ENCODE measurements at regions not wholly inside any gene's neighbourhood (a gene's known extent, or its start where the extent isn't known, plus 50 kb on each side); places are given as distances from the start of the nearest gene placed in this dataset.
"Not testable (repeated sequence)": the region's sequence is repeated elsewhere in the genome, so short reads cannot be mapped to it uniquely, and the experiment has no call there.

- no peak for DNase-seq
Measured at GRCh38 chr13:27327633-27328032, 57.0 kb downstream of the RASL11A start.

GRCh38 chr13:27329210-27329609, 58.6 kb downstream of the RASL11A start:
- no peak for DNase-seq

GRCh38 chr13:27334774-27335435, 64.3 kb downstream of the RASL11A start:
- peak in 1 of 2 experiments; percentile 2 for DNase-seq

- DNase-seq: no peak
Measured at GRCh38 chr13:27336014-27336673, 65.5 kb downstream of the RASL11A start.

- no peak for DNase-seq
Measured at GRCh38 chr13:27338207-27338606, 67.6 kb downstream of the RASL11A start.

DNA sequence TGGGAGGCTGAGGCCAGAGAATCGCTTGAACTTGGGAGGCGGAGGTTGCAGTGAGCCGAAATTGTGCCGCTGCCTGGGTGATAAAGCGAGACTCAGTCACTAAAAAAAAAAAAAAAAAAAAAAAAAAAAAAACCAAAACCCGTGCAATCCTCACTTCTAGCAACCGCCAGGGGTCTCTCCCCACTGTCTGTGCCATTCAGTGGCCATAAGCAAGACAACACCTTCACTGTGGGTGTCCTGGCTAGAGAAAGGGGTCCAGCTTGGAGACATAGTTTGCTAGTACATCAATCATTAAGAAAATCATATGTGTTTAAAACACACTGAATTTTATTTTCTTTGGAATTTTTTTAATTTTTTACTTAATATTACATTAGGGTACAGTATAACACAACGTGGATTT, 68.2 kb downstream of the RASL11A start:
- DNase-seq: no peak

- DNase-seq: no peak
Measured at GRCh38 chr13:27339299-27339698, 68.7 kb downstream of the RASL11A start.

DNA sequence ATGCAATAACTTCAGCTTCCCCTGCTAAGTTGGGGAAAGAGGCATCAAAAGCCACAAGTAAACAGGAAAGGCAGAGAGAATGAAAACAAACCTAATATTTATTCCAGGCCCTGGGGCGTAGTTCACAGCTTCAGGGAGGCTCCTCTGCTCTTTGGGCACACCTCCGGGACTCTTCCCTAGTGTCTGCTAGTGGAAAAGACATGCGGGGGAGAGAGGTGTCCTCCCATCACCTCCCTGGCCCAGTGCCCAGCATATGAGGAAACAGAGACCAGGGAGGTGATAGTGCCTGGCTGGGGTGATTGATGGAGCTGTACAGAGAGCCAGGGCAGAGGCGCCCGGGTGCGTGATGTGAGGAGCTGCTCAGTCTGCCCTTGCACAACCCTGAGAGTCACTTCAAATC, 71.0 kb downstream of the RASL11A start:
- DNase-seq: no peak

DNA sequence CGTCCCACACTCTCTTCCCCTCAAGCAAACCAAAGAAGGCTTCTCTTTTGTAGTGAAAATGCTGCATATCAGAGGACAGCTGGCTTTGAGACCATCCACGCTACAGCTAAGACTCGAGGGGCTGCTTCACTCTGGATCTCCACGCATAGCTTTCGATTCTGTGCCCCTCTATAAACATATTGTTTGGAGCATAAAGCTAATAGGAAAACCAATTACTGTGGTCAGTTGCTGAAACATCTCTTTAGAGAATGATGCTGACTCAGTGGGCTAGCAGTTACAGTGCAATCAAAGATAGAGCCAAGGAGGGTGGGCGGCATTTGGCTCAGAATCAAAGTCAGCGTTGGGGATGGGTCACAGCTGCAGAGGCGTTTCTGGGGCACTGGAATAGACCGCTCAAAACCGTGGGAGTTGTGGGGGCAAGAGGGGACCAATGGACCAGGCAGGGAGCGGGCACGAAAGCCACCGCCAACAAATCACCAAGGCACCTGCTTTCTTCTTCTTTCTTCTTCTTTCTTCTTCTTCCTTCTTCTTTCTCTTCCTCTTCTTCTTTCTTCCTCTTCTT, 76.7 kb downstream of the RASL11A start:
- no peak for DNase-seq

DNA sequence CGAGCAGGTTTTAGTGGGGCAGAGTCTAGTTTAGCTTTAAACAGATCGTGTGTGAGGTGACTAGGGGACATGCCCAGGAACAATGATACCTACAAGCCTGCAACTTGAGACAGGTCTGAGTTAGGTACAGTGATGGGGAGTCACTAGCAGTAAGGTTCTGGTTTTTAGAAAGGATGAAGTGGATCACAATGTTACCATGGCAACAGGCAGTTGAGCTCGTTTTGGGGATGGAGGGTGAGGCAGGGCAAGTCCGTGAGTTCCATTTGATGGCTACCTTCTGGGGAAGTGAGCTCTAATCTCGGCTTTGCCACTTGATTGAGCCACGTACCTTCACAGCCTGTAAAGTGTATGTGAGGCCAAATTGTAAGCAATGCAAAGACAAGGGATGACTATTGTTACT, 76.0 kb upstream of the GTF3A start:
- no peak for DNase-seq

DNA sequence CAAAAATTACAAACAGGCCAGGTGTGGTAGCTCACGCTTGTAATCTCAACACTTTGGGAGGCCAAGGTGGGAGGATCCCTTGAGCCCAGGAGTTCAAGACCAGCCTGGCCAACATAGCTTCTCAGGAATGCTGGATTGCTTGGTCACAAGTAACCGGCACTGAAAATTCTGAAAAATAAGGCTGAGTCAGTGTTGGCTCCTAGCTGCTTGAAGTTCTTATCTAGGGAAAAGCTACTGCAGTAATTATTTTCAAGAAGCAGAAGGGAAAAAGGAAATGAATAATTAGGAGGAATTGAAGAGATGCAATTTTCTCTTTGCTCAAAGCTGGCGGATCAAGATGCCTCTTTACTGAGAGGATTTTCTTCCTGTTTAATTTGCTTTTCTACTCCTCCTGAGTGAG, 75.0 kb upstream of the GTF3A start:
- DNase-seq: no peak

DNA sequence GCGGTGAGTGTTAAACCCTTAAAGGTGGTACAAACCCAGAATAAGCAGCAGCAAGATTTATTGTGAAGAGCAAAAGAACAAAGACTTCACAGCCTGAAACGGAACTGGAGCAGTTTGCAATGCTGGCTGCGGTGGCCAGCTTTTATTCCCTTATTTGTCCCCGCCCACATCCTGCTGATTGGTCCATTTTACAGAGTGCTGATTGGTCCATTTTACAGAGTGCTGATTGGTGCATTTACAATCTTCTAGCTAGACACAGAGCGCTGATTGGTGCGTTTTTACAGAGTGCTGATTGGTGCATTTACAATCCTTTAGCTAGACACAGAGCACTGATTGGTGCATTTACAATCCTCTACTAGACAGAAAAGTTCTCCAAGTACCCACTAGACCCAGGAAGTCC, 73.6 kb upstream of the GTF3A start:
- DNase-seq: not testable (repeated sequence)

- DNase-seq: no peak
Measured at GRCh38 chr13:27352698-27353097, 71.7 kb upstream of the GTF3A start.

- DNase-seq: no peak
Measured at GRCh38 chr13:27353166-27353583, 71.2 kb upstream of the GTF3A start.

DNA sequence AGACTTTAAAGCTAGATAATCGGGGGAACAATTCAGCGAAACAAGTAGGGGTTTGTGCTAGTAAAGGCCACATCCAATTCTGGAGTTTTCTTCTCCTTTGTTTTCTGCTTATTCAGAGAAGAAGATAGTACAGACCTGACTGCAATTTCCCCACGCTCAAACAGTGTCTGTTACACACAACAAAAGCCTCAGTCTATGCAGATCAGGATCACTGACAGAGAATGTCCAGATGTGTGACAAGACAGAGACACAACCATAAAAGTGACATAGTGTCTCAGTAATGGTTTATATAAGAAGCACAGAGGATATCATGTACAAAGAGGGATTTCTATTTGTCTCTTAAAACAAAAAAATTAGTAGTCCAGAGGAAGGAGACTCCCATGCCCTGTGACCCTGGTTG, 70.7 kb upstream of the GTF3A start:
- no peak for DNase-seq

- DNase-seq: no peak
Measured at GRCh38 chr13:27354379-27354778, 70.0 kb upstream of the GTF3A start.

DNA sequence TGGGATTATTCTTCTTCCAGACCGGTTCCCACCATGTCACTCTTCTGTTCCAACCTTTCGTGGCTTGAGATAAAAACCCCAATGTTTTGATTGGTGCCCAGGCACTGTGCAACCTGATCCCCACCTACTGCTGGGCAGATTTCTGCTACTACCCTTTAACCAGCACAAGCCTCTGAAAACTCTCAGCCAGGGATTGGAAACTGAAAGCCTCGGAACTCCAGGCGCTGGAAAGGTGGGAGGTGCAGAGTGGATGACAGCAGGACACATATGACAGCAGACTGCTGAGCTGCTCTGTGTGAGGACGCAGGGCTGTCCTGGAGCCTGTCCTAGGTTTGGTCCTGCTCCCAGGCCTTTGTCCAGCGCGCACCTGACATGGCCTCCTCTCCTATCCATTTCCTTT, 68.5 kb upstream of the GTF3A start:
- DNase-seq: no peak

DNA sequence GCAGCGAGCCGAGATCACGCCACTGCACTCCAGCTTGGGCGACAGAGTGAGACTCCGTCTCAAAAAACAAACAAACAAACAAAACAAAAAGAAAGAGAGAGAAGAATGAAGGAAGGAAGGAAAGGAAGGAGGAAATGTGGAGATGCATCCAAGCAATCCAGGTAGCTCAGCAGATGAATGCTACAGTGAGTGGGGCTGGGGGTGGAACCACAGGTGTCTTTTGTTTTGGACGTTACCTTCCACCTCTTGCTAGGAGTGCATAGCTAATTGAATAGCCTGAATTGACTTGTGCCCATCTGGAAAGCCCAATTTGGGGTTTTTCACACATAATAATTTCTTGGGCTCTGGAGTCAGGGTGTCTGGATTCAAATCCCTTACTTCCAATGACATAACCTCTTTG, 66.0 kb upstream of the GTF3A start:
- no peak for DNase-seq

- peak; percentile 5 to 17 for DNase-seq
Measured at GRCh38 chr13:27359199-27359821, 65.1 kb upstream of the GTF3A start.

DNA sequence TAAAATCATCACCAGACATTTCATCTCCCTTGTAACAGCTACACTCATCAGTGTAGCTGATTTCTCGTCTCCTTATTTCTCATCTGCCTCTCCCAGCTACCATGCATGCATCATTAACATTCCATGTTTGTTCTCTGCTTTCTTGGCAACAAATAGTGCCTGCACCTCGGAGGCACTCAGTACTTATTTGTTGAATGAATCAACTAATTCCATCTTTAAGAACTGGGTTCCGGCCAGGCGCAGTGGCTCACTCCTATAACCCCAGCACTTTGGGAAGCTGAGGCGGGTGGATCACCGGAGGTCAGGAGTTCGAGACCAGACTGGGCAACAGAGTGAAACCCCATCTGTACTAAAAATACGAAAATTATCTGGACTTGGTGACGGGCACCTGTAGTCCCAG, 63.9 kb upstream of the GTF3A start:
- DNase-seq: no peak

DNA sequence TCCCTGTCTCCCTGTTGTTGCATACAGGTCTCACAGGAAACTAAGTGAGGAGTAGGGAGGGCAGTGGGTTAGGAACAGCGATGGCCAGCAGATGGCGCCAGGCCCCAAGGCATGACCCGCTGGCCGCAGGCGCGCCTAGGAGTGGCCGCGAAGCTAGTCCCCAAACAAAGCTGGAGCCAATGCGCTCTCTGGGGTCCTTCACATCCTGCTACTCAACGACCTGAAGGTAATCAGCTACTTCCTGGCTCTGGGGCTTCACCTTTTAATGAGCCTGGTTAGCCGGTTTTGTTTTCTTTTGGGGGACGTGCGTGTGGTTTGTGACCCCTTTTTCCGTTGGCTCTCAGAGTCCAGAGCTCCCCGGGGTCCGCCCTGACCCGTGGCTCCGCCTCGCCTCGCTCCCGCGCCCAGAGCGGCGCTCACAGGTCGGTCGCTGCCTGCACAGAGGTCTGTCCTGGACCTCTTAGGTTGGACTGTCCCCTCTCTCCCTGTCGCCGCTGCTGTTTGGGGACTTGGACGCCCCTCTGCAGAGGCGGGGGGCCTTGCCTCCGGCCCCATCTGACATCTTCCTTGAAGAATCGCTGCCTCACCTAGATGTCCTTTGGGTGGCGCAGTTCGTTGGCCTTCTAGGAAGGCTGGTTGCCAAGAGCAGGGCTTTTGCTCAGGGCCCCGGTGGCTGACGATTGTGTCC, 62.2 kb upstream of the GTF3A start:
- peak; percentile 50 to 61 for DNase-seq

GRCh38 chr13:27363637-27364036, 60.8 kb upstream of the GTF3A start:
- not testable (repeated sequence) for DNase-seq

GRCh38 chr13:27367570-27367969, 56.8 kb upstream of the GTF3A start:
- no peak for DNase-seq
